ENCODE measurements at regions not wholly inside any gene's neighbourhood (a gene's known extent, or its start where the extent isn't known, plus 50 kb on each side); places are given as distances from the start of the nearest gene placed in this dataset.

GRCh38 chrX:13373431-13374187 lies 53.8 kb upstream of the ATXN3L start:
- no peak for ATAC-seq (ENCODE audit: poor library complexity)
- Mint-ChIP-seq H3K27me3 (no peaks in the 10 kb centered on the region), H3K4me3 (no peak overlapping the region), H3K36me3 (ENCODE audit: low read depth) (no peaks in the 10 kb centered on the region), H3K27ac (no peak overlapping the region), H3K9me3 (no peaks in the 10 kb centered on the region), H3K4me1 (ENCODE audit: low read depth) (no peaks in the 10 kb centered on the region)
- Histone ChIP-seq H3K4me3 (ENCODE audit: low read length) (no peak overlapping the region), H3K27ac (ENCODE audit: low read depth in 1 of 2, low read length in 2 of 2) (no peak overlapping the region), H3K9me3 (ENCODE audit: control insufficient read depth in 1 of 2, insufficient read depth in 1 of 2, low read length in 2 of 2) (no peaks in the 10 kb centered on the region), H3K4me1 (ENCODE audit: insufficient read depth, low read length) (no peaks in the 10 kb centered on the region), H3K36me3 (ENCODE audit: insufficient read depth, low read length) (no peaks in the 10 kb centered on the region), H3K27me3 (ENCODE audit: control insufficient read depth in 1 of 2, insufficient read depth in 2 of 2, low read length in 2 of 2) (no peaks in the 10 kb centered on the region)
- intact Hi-C loops (cut with DNase I, micrococcal nuclease), result no loop called here
- no peak for DNase-seq
- ChIA-PET CTCF (no interaction called here), POLR2A (no interaction called here)
- TF ChIP-seq, protein P1, sequence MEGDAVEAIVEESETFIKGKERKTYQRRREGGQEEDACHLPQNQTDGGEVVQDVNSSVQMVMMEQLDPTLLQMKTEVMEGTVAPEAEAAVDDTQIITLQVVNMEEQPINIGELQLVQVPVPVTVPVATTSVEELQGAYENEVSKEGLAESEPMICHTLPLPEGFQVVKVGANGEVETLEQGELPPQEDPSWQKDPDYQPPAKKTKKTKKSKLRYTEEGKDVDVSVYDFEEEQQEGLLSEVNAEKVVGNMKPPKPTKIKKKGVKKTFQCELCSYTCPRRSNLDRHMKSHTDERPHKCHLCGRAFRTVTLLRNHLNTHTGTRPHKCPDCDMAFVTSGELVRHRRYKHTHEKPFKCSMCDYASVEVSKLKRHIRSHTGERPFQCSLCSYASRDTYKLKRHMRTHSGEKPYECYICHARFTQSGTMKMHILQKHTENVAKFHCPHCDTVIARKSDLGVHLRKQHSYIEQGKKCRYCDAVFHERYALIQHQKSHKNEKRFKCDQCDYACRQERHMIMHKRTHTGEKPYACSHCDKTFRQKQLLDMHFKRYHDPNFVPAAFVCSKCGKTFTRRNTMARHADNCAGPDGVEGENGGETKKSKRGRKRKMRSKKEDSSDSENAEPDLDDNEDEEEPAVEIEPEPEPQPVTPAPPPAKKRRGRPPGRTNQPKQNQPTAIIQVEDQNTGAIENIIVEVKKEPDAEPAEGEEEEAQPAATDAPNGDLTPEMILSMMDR (IDR thresholded peaks at IDR 0.05), result no peak

GRCh38 chrX:13373027-13373426 lies 53.2 kb upstream of the ATXN3L start:
- TF ChIP-seq, protein P1 (IDR thresholded peaks at IDR 0.05), result no peak
- Histone ChIP-seq H3K4me3 (ENCODE audit: low read length) (no peak overlapping the region), H3K9me3 (ENCODE audit: control insufficient read depth in 1 of 2, insufficient read depth in 1 of 2, low read length in 2 of 2) (no peaks in the 10 kb centered on the region), H3K27me3 (ENCODE audit: control insufficient read depth in 1 of 2, insufficient read depth in 2 of 2, low read length in 2 of 2) (no peaks in the 10 kb centered on the region), H3K27ac (ENCODE audit: low read depth in 1 of 2, low read length in 2 of 2) (no peak overlapping the region), H3K4me1 (ENCODE audit: insufficient read depth, low read length) (no peaks in the 10 kb centered on the region), H3K36me3 (ENCODE audit: insufficient read depth, low read length) (no peaks in the 10 kb centered on the region)
- DNase-seq (no peak), ATAC-seq (ENCODE audit: poor library complexity) (no peak)
- POLR2A ChIA-PET, result no interaction called here
- Mint-ChIP-seq H3K4me3 (no peak overlapping the region), H3K36me3 (ENCODE audit: low read depth) (no peaks in the 10 kb centered on the region), H3K4me1 (ENCODE audit: low read depth) (no peaks in the 10 kb centered on the region), H3K27me3 (no peaks in the 10 kb centered on the region), H3K9me3 (no peaks in the 10 kb centered on the region), H3K27ac (no peak overlapping the region)
- intact Hi-C loops (cut with DNase I, micrococcal nuclease), result no loop called here
- CTCF ChIA-PET, result no interaction called here

- DNase-seq (no peak), ATAC-seq (ENCODE audit: poor library complexity) (no peak)
- Mint-ChIP-seq H3K4me1 (ENCODE audit: low read depth) (no peaks in the 10 kb centered on the region), H3K27me3 (no peaks in the 10 kb centered on the region), H3K27ac (no peak overlapping the region), H3K36me3 (ENCODE audit: low read depth) (no peaks in the 10 kb centered on the region), H3K9me3 (no peaks in the 10 kb centered on the region), H3K4me3 (no peak overlapping the region)
- Histone ChIP-seq H3K27me3 (ENCODE audit: control insufficient read depth in 1 of 2, insufficient read depth in 2 of 2, low read length in 2 of 2) (no peaks in the 10 kb centered on the region), H3K9me3 (ENCODE audit: control insufficient read depth in 1 of 2, insufficient read depth in 1 of 2, low read length in 2 of 2) (no peaks in the 10 kb centered on the region), H3K27ac (ENCODE audit: low read depth in 1 of 2, low read length in 2 of 2) (no peak overlapping the region), H3K36me3 (ENCODE audit: insufficient read depth, low read length) (no peaks in the 10 kb centered on the region), H3K4me3 (ENCODE audit: low read length) (no peak overlapping the region), H3K4me1 (ENCODE audit: insufficient read depth, low read length) (no peaks in the 10 kb centered on the region)
- CTCF ChIA-PET, result no interaction called here
- intact Hi-C loops (cut with DNase I, micrococcal nuclease), result no loop called here
- POLR2A ChIA-PET, result interaction anchor here (1.1 kb wide), 1 partner anchor 7 kb away, joined by 3 read pairs; no protein-coding TSS in a partner anchor
- TF ChIP-seq, protein P1 (IDR thresholded peaks at IDR 0.05), result no peak
Measured at GRCh38 chrX:13372203-13372980, 52.5 kb upstream of the ATXN3L start.
